Neural cell (in vitro differentiated cells): ENCODE measurements at regions not wholly inside any gene's neighbourhood (a gene's known extent, or its start where the extent isn't known, plus 50 kb on each side); places are given as distances from the start of the nearest gene placed in this dataset.

ENCODE experiments used
- EZH2 ChIP-seq: fragments of 200-600, 300-800 bp; shearing (Covaris generic), sonication (generic); IDR thresholded peaks from 2 replicates; pipeline ENCODE4 v1.6.1; 2014; ENCODE audit warnings: antibody characterized with exemption, low read length, borderline replicate concordance, mild to moderate bottlenecking; ENCODE audit not compliant: insufficient read depth, poor library complexity, severe bottlenecking
- TAF1 ChIP-seq: IDR thresholded peaks from 2 replicates; pipeline ENCODE4 v1.6.1; 2012; ENCODE audit warnings: low read depth
- TF ChIP-seq, protein P1 (sequence below): fragments of 450-650 bp; IDR thresholded peaks from 2 replicates; pipeline ENCODE4 v1.5.1; 2014; ENCODE audit warnings: antibody characterized with exemption, mild to moderate bottlenecking, moderate library complexity; ENCODE audit not compliant: poor library complexity, severe bottlenecking

DNA sequence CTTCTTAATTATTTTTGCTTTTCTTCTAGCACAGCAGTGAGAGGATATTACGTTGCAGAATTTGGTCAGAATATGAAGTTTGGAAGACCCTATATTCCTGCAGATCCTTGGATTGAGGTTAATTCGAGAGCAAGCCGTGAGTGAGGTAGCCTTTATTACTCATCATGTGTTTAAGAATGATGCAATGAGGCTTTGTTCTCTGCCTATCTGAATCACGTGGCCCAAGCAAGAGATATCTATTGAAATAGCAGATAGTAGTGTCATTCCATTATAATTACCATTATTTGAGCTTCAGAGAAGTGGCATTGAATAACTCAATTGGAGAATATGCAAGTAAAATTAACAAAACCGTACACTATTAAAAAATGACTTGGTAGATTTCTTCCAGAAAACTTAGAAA, 641.1 kb downstream of the TMEM182 start:
- TF ChIP-seq EZH2 (no peak), TAF1 (no peak)
- TF ChIP-seq, protein P1, sequence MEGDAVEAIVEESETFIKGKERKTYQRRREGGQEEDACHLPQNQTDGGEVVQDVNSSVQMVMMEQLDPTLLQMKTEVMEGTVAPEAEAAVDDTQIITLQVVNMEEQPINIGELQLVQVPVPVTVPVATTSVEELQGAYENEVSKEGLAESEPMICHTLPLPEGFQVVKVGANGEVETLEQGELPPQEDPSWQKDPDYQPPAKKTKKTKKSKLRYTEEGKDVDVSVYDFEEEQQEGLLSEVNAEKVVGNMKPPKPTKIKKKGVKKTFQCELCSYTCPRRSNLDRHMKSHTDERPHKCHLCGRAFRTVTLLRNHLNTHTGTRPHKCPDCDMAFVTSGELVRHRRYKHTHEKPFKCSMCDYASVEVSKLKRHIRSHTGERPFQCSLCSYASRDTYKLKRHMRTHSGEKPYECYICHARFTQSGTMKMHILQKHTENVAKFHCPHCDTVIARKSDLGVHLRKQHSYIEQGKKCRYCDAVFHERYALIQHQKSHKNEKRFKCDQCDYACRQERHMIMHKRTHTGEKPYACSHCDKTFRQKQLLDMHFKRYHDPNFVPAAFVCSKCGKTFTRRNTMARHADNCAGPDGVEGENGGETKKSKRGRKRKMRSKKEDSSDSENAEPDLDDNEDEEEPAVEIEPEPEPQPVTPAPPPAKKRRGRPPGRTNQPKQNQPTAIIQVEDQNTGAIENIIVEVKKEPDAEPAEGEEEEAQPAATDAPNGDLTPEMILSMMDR = no peak
